ENCODE measurements at regions not wholly inside any gene's neighbourhood (a gene's known extent, or its start where the extent isn't known, plus 50 kb on each side); places are given as distances from the start of the nearest gene placed in this dataset.

GRCh38 chr7:369476-370258, 79.7 kb downstream of the FOXL3 start:
- intact Hi-C loops (cut with DNase I), result no loop called here
- TF ChIP-seq CTCF (IDR thresholded peaks at IDR 0.05), result no peak
- TF ChIP-seq POLR2A (IDR thresholded peaks at IDR 0.05), result no peak
- TF ChIP-seq EP300 (IDR thresholded peaks at IDR 0.05), result no peak
- Histone ChIP-seq H3K36me3 (no peaks in the 10 kb centered on the region), H3K4me3 (no peak overlapping the region), H3K27ac (no peak overlapping the region), H3K4me1 (ENCODE audit: insufficient read depth) (no peaks in the 10 kb centered on the region), H3K9me3 (no peaks in the 10 kb centered on the region), H3K27me3 (no peaks in the 10 kb centered on the region)
- DNase-seq, result peak in 2 of 5 donors; percentile 10 to 30
- 85 to 92% (median 90%) methylated on average over 49 to 57 of the region's 57 CpGs for WGBS, 3 donors

GRCh38 chr7:370259-370625, 80.3 kb downstream of the FOXL3 start:
- Histone ChIP-seq H3K27me3 (no peaks in the 10 kb centered on the region), H3K36me3 (no peaks in the 10 kb centered on the region), H3K27ac (no peak overlapping the region), H3K4me3 (no peak overlapping the region), H3K9me3 (no peaks in the 10 kb centered on the region), H3K4me1 (ENCODE audit: insufficient read depth) (no peaks in the 10 kb centered on the region)
- intact Hi-C loops (cut with DNase I), result no loop called here
- TF ChIP-seq EP300 (IDR thresholded peaks at IDR 0.05), result no peak
- WGBS, 3 donors, result 81 to 90% (median 82%) methylated on average over 13 of the region's 13 CpGs
- DNase-seq, result peak in 2 of 5 donors; percentile 4 to 21

- TF ChIP-seq POLR2A (IDR thresholded peaks at IDR 0.05) (no peak), EP300 (IDR thresholded peaks at IDR 0.05) (no peak), CTCF (IDR thresholded peaks at IDR 0.05) (no peak)
- H3K4me3 ChIP-seq, result no peak overlapping the region
- H3K27me3 ChIP-seq, result no peaks in the 10 kb centered on the region
- DNase-seq, result no peak
- WGBS, 3 donors, result 62 to 85% (median 66%) methylated on average over 9 to 10 of the region's 10 CpGs
- no peaks in the 10 kb centered on the region for H3K36me3 ChIP-seq
- no peaks in the 10 kb centered on the region for H3K4me1 ChIP-seq (ENCODE audit: insufficient read depth)
- intact Hi-C loops (cut with DNase I), result no loop called here
- H3K9me3 ChIP-seq, result no peaks in the 10 kb centered on the region
- H3K27ac ChIP-seq, result no peak overlapping the region
Measured at GRCh38 chr7:370775-371118, 80.8 kb downstream of the FOXL3 start.

- intact Hi-C loops (cut with DNase I), result no loop called here
- Histone ChIP-seq H3K9me3 (no peaks in the 10 kb centered on the region), H3K36me3 (no peaks in the 10 kb centered on the region), H3K27me3 (no peaks in the 10 kb centered on the region), H3K4me1 (ENCODE audit: insufficient read depth) (no peaks in the 10 kb centered on the region), H3K27ac (no peak overlapping the region), H3K4me3 (no peak overlapping the region)
- no peak for TF ChIP-seq POLR2A (IDR thresholded peaks at IDR 0.05)
- no peak for TF ChIP-seq CTCF (IDR thresholded peaks at IDR 0.05)
- no peak for TF ChIP-seq EP300 (IDR thresholded peaks at IDR 0.05)
- WGBS, 3 donors, result 87 to 92% (median 92%) methylated on average over 13 of the region's 13 CpGs
- peak in 3 of 5 donors; percentile 8 to 16 (median 14) for DNase-seq
Measured at GRCh38 chr7:371119-371778, 81.3 kb downstream of the FOXL3 start.
